DND-41 (cell line): ENCODE measurements at regions not wholly inside any gene's neighbourhood (a gene's known extent, or its start where the extent isn't known, plus 50 kb on each side); places are given as distances from the start of the nearest gene placed in this dataset.
A peak's percentile ranks its signal among the peaks of the same experiment; 100 is the strongest.

ENCODE experiments used
- ATAC-seq: fragments of 200-7000 bp; cut with Tn5 transposase; 3 replicates; pipeline ENCODE4 v1.9.1; 2021; ENCODE audit warnings: low read depth; ENCODE audit not compliant: insufficient read depth
- DNase-seq: peaks from one replicate; pipeline ENCODE4 v3.0.0-alpha.2; 2020
- H2AFZ ChIP-seq: 2 replicates; pipeline ENCODE4 v1.6.0; 2012; ENCODE audit warnings: low read depth, low read length
- H3K27ac ChIP-seq: 2 replicates; pipeline ENCODE4 v1.5.1; 2012; ENCODE audit warnings: low read length, inconsistent platforms
- H3K27me3 ChIP-seq: fragments of 200-600 bp; sonication (generic); 2 replicates; pipeline ENCODE4 v1.6.0; 2012; ENCODE audit warnings: low read length, mild to moderate bottlenecking, inconsistent platforms; ENCODE audit not compliant: insufficient read depth, poor library complexity
- H3K36me3 ChIP-seq: 2 replicates; pipeline ENCODE4 v1.5.1; 2012; ENCODE audit warnings: low read length, inconsistent platforms; ENCODE audit not compliant: insufficient read depth
- H3K4me1 ChIP-seq: 2 replicates; pipeline ENCODE4 v1.5.1; 2012; ENCODE audit warnings: mild to moderate bottlenecking, low read length; ENCODE audit not compliant: insufficient read depth
- H3K4me2 ChIP-seq: 2 replicates; pipeline ENCODE4 v1.6.0; 2012; ENCODE audit warnings: mild to moderate bottlenecking, moderate library complexity, low read length, inconsistent platforms; ENCODE audit not compliant: insufficient read depth
- H3K4me3 ChIP-seq, 2 experiments: fragments of 200-600 bp in 1 of 2; shearing (Covaris generic) in 1 of 2; 2 replicates each; pipeline ENCODE4 v1.5.1; 2012 to 2016; ENCODE audit warnings: inconsistent platforms in 2 of 2, low read length in 2 of 2, mild to moderate bottlenecking in 2 of 2, low read depth in 1 of 2, moderate library complexity in 1 of 2
- H3K79me2 ChIP-seq: 2 replicates; pipeline ENCODE4 v1.6.0; 2012; ENCODE audit warnings: low read length, inconsistent platforms; ENCODE audit not compliant: insufficient read depth
- H3K9ac ChIP-seq: 2 replicates; pipeline ENCODE4 v1.6.0; 2012; ENCODE audit warnings: low read depth, mild to moderate bottlenecking, inconsistent platforms, low read length, moderate library complexity
- H3K9me3 ChIP-seq: 2 replicates; pipeline ENCODE4 v1.5.1; 2012; ENCODE audit warnings: low read length, moderate library complexity, mild to moderate bottlenecking, inconsistent platforms; ENCODE audit not compliant: insufficient read depth, severe bottlenecking
- H4K20me1 ChIP-seq: 2 replicates; pipeline ENCODE4 v1.6.0; 2012; ENCODE audit warnings: low read length; ENCODE audit not compliant: insufficient read depth
- EZH2 ChIP-seq: IDR thresholded peaks from 3 replicates; pipeline ENCODE4 v1.6.1; 2012; ENCODE audit warnings: borderline replicate concordance, low read depth, mild to moderate bottlenecking, moderate library complexity, low read length, inconsistent platforms; ENCODE audit not compliant: severe bottlenecking
- TF ChIP-seq, protein P1 (sequence below): IDR thresholded peaks from 2 replicates; pipeline ENCODE4 v1.5.1; 2012; ENCODE audit warnings: borderline replicate concordance, low read length, moderate library complexity, mild to moderate bottlenecking; ENCODE audit not compliant: poor library complexity, severe bottlenecking; ENCODE audit errors: extremely low read depth

DNA sequence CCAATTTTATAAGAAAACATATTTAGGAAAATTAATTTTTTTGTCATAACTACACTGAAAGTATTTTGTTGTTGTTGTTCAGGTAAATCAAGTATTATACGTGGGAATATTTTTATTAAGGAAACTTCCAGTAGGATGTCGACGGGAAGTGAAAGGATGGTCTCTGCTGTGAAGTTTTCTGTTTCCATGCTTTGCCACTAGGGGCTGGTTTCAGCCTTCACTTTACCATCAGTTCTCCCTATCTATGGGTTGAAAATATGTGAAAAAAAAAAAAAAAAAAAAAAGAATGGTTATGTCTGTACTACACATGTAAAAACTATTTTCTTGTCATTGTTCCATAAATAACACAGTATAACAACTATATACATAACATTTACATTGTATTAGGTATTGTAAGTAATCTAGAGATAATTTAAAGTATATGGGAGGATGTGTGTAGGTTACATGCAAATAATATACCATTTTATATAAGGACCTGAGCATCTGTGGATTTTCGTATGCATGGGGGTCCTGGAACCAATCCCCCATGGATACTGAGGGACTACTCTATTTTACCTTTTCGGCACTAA is 136.7 kb downstream of the SMAD6 start:
- Histone ChIP-seq H3K79me2 (no peaks in the 10 kb centered on the region), H3K36me3 (no peaks in the 10 kb centered on the region), H3K27ac (no peak overlapping the region), H2AFZ (no peak overlapping the region), H3K4me2 (no peak overlapping the region), H3K27me3 (peaks cover 30% of the 10 kb centered on the region), H4K20me1 (no peaks in the 10 kb centered on the region; the same call in 1 of the 2 replicates), H3K9me3 (no peaks in the 10 kb centered on the region), H3K4me1 (peaks cover 3% of the 10 kb centered on the region; the same call in 1 of the 2 replicates), H3K4me3 (no peak overlapping the region), H3K9ac (no peak overlapping the region)
- ATAC-seq (no peak), DNase-seq (no peak)
- no peak for TF ChIP-seq EZH2
- TF ChIP-seq, protein P1, sequence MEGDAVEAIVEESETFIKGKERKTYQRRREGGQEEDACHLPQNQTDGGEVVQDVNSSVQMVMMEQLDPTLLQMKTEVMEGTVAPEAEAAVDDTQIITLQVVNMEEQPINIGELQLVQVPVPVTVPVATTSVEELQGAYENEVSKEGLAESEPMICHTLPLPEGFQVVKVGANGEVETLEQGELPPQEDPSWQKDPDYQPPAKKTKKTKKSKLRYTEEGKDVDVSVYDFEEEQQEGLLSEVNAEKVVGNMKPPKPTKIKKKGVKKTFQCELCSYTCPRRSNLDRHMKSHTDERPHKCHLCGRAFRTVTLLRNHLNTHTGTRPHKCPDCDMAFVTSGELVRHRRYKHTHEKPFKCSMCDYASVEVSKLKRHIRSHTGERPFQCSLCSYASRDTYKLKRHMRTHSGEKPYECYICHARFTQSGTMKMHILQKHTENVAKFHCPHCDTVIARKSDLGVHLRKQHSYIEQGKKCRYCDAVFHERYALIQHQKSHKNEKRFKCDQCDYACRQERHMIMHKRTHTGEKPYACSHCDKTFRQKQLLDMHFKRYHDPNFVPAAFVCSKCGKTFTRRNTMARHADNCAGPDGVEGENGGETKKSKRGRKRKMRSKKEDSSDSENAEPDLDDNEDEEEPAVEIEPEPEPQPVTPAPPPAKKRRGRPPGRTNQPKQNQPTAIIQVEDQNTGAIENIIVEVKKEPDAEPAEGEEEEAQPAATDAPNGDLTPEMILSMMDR, result peak; percentile 41

DNA sequence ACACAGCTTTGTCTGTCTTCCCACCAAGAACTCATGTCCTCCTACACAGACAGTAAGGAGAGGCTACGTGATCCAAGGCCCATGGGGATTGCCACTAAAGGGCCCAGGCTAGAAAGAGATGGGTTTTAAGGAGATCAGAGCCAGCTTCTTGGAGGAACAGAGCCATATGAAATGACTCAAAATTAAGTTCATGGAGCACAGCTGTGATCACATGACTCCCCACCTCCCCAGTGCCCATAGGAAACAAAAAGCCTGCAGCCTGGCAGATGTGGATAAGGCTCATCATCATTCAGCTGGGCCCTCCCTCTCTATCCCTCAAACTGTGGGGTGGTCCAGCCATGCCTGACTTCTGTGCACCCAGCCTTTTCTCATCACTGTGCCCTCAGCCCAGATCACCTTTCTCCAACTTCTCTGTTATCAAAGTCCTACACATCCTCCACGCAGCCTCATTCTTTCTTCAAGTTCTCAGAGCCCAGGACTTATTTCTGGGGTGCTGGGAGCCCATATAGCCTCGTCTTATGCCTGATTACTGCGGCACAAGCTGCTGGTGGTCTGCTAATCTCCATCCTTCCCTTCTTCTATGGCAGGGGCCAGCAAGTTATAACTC is 137.6 kb downstream of the SMAD6 start:
- Histone ChIP-seq H3K4me3 (no peak overlapping the region), H3K9me3 (no peaks in the 10 kb centered on the region), H3K4me1 (peaks cover 3% of the 10 kb centered on the region; the same call in 1 of the 2 replicates), H3K27ac (no peak overlapping the region), H4K20me1 (no peaks in the 10 kb centered on the region; the same call in 1 of the 2 replicates), H2AFZ (no peak overlapping the region), H3K36me3 (no peaks in the 10 kb centered on the region), H3K27me3 (peaks cover 36% of the 10 kb centered on the region), H3K9ac (no peak overlapping the region), H3K79me2 (no peaks in the 10 kb centered on the region), H3K4me2 (no peak overlapping the region)
- DNase-seq (no peak), ATAC-seq (no peak)
- no peak for TF ChIP-seq EZH2
- TF ChIP-seq, protein P1, result no peak

DNA sequence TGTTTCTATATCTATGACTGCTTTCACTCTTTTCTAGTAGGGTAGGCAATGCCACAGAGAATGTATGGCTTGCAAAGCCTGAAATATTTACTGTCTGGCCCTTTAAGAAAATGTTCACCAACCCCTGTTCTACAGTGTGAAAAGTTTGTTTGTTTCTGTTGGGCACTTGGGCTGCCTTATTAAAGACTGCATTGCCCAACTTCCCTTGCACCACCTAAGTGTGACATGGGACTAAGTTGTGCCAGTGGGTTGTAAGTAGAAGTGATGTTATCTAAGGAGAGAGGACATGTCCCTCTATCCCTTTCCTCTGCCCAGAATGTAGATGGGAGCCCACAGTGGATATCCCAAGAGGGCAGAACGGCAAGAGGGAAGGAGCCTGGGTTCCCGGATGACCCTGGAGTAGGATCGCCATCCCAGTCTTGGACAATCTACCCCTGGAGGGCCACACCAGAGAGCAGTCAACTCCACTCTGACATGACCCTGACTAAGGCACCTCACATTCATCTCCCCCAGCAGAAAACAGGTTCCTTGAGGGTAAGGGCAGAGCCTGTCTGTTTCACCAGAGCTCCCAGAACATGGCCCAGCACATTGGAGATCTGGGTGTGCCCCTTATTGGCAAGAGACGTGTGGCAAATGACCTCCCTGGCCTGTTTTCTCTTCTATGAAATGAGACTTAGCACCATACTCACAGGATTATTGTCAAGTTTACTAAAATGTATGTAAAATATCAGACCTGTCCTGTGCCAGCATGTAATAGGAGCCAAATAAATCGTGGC is 138.8 kb downstream of the SMAD6 start:
- Histone ChIP-seq H3K4me2 (no peak overlapping the region), H3K4me1 (peaks cover 3% of the 10 kb centered on the region; the same call in 1 of the 2 replicates), H3K27me3 (peaks cover 36% of the 10 kb centered on the region), H3K9ac (no peak overlapping the region), H3K79me2 (no peaks in the 10 kb centered on the region), H3K9me3 (no peaks in the 10 kb centered on the region), H3K36me3 (no peaks in the 10 kb centered on the region), H2AFZ (no peak overlapping the region), H3K27ac (no peak overlapping the region), H4K20me1 (no peaks in the 10 kb centered on the region; the same call in 1 of the 2 replicates), H3K4me3 (no peak overlapping the region)
- DNase-seq (no peak), ATAC-seq (no peak)
- no peak for TF ChIP-seq EZH2
- TF ChIP-seq, protein P1, result no peak
